ENCODE measurements at regions not wholly inside any gene's neighbourhood (a gene's known extent, or its start where the extent isn't known, plus 50 kb on each side); places are given as distances from the start of the nearest gene placed in this dataset.

- no peak overlapping the region for H2AFZ ChIP-seq (replicated peaks)
- H3K9me3 ChIP-seq (ENCODE audit: low read depth) = no peaks in the 10 kb centered on the region
- TF ChIP-seq EZH2 (IDR thresholded peaks at IDR 0.05) = no peak
- no peak for TF ChIP-seq EZH2phosphoT487 (IDR thresholded peaks at IDR 0.05)
- no peak for TF ChIP-seq CTCF (IDR thresholded peaks at IDR 0.05)
- no peak overlapping the region for H3K9ac ChIP-seq
- no peak overlapping the region for H3K4me2 ChIP-seq
- Mint-ChIP-seq H3K9me3 (peaks cover 3% of the 10 kb centered on the region), H3K36me3 (no peaks in the 10 kb centered on the region), H3K27me3 (ENCODE audit: insufficient read depth, low read depth) (peaks cover 11% of the 10 kb centered on the region), H3K27ac (no peak overlapping the region), H3K4me3 (no peak overlapping the region), H3K4me1 (peaks cover 10% of the 10 kb centered on the region)
- no peaks in the 10 kb centered on the region for H4K20me1 ChIP-seq (ENCODE audit: low read depth)
- no peaks in the 10 kb centered on the region for H3K27me3 ChIP-seq
- H3K27ac ChIP-seq = no peak overlapping the region
- no peaks in the 10 kb centered on the region for H3F3A ChIP-seq (ENCODE audit: low read depth)
- H3K4me3 ChIP-seq = no peak overlapping the region
- H3K36me3 ChIP-seq = no peaks in the 10 kb centered on the region
- peaks cover 1% of the 10 kb centered on the region for H3K4me1 ChIP-seq
- no peaks in the 10 kb centered on the region for H3K79me2 ChIP-seq (ENCODE audit: low read depth)
- no peak for DNase-seq (ENCODE audit: low spot score)
Measured at GRCh38 chr5:36447776-36448175, 146.1 kb upstream of the RANBP3L start.

- no peak overlapping the region for H2AFZ ChIP-seq (replicated peaks)
- no peak for DNase-seq (ENCODE audit: low spot score)
- no peak overlapping the region for H3K4me3 ChIP-seq
- no peaks in the 10 kb centered on the region for H3F3A ChIP-seq (ENCODE audit: low read depth)
- no peak overlapping the region for H3K4me2 ChIP-seq
- H3K27me3 ChIP-seq = no peaks in the 10 kb centered on the region
- no peaks in the 10 kb centered on the region for H3K36me3 ChIP-seq
- Mint-ChIP-seq H3K9me3 (no peaks in the 10 kb centered on the region), H3K36me3 (no peaks in the 10 kb centered on the region), H3K27ac (no peak overlapping the region), H3K4me1 (peaks cover 4% of the 10 kb centered on the region), H3K27me3 (ENCODE audit: insufficient read depth, low read depth) (peaks cover 3% of the 10 kb centered on the region), H3K4me3 (no peak overlapping the region)
- no peaks in the 10 kb centered on the region for H4K20me1 ChIP-seq (ENCODE audit: low read depth)
- no peaks in the 10 kb centered on the region for H3K4me1 ChIP-seq
- TF ChIP-seq EZH2 (IDR thresholded peaks at IDR 0.05) = no peak
- TF ChIP-seq EZH2phosphoT487 (IDR thresholded peaks at IDR 0.05) = no peak
- no peak for TF ChIP-seq CTCF (IDR thresholded peaks at IDR 0.05)
- H3K9ac ChIP-seq = no peak overlapping the region
- H3K27ac ChIP-seq = no peak overlapping the region
- no peaks in the 10 kb centered on the region for H3K79me2 ChIP-seq (ENCODE audit: low read depth)
- no peaks in the 10 kb centered on the region for H3K9me3 ChIP-seq (ENCODE audit: low read depth)
Measured at GRCh38 chr5:36450229-36451014, 148.7 kb upstream of the RANBP3L start.

- no peak overlapping the region for H3K9ac ChIP-seq
- no peak overlapping the region for H2AFZ ChIP-seq (replicated peaks)
- Mint-ChIP-seq H3K36me3 (no peaks in the 10 kb centered on the region), H3K27me3 (ENCODE audit: insufficient read depth, low read depth) (peaks cover 3% of the 10 kb centered on the region), H3K4me3 (no peak overlapping the region), H3K9me3 (no peaks in the 10 kb centered on the region), H3K4me1 (peaks cover 4% of the 10 kb centered on the region), H3K27ac (no peak overlapping the region)
- TF ChIP-seq EZH2 (IDR thresholded peaks at IDR 0.05) (no peak), EZH2phosphoT487 (IDR thresholded peaks at IDR 0.05) (no peak), CTCF (IDR thresholded peaks at IDR 0.05) (no peak)
- no peak overlapping the region for H3K4me3 ChIP-seq
- no peaks in the 10 kb centered on the region for H3F3A ChIP-seq (ENCODE audit: low read depth)
- H3K9me3 ChIP-seq (ENCODE audit: low read depth) = no peaks in the 10 kb centered on the region
- H3K4me1 ChIP-seq = no peaks in the 10 kb centered on the region
- H3K36me3 ChIP-seq = no peaks in the 10 kb centered on the region
- no peaks in the 10 kb centered on the region for H4K20me1 ChIP-seq (ENCODE audit: low read depth)
- no peak overlapping the region for H3K27ac ChIP-seq
- DNase-seq (ENCODE audit: low spot score) = no peak
- H3K79me2 ChIP-seq (ENCODE audit: low read depth) = no peaks in the 10 kb centered on the region
- H3K4me2 ChIP-seq = no peak overlapping the region
- no peaks in the 10 kb centered on the region for H3K27me3 ChIP-seq
Measured at GRCh38 chr5:36452424-36453006, 150.8 kb upstream of the RANBP3L start.

All from neural progenitor cell (in vitro differentiated cells).